NB4 (cell line): ENCODE measurements at regions not wholly inside any gene's neighbourhood (a gene's known extent, or its start where the extent isn't known, plus 50 kb on each side); places are given as distances from the start of the nearest gene placed in this dataset.

Experiments used
- DNase-seq: peaks from one replicate; pipeline ENCODE4 v3.0.0; 2010; ENCODE audit warnings: low read depth
- H3K4me3 ChIP-seq: one replicate; pipeline ENCODE4 v1.5.1; 2011; ENCODE audit warnings: mild to moderate bottlenecking, low read depth, low read length, moderate library complexity
- MYC ChIP-seq: IDR thresholded peaks from 2 replicates; pipeline ENCODE4 v1.6.1; 2011; ENCODE audit warnings: low read depth, low read length
- POLR2A ChIP-seq: IDR thresholded peaks from 2 replicates; pipeline ENCODE4 v1.6.1; 2011; ENCODE audit warnings: mild to moderate bottlenecking; ENCODE audit not compliant: insufficient read length; ENCODE audit errors: extremely low read depth
- TF ChIP-seq, protein P1 (sequence below): IDR thresholded peaks from 2 replicates; pipeline ENCODE4 v1.6.1; 2011; ENCODE audit warnings: low read depth, low read length
- TF ChIP-seq, protein P2 (sequence below): IDR thresholded peaks from one replicate; pipeline ENCODE4 v1.5.1; 2012; ENCODE audit warnings: low read depth, low read length

DNA sequence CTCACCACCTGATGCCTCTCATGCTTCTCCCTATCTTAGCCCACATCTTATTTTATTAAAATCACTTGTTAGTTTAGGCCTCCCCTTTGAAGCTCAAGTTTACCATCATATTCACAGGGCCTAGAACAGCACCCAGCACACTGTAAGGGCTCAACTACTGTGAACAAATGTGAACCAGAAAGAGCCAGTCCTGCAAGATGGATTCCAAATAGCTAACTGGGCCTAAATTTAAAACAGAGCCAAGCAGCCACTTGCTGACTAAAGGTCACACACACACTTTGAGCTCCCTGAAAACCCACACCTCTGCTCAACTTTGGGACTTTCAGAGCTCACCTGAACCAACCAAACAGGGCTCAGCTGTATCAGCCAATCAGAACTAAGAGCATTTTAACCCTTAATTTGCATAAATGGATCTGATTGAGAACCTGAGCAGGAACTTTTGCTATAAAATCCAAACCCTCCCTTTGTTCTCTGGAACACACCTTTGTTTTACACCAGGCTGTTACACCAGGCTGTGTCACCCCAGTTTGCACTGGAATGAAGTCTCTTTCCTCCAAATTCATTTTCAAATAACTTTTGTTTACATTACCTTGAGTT is 62.1 kb upstream of the EXOC1L start:
- TF ChIP-seq, protein P1, sequence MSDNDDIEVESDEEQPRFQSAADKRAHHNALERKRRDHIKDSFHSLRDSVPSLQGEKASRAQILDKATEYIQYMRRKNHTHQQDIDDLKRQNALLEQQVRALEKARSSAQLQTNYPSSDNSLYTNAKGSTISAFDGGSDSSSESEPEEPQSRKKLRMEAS, result no peak
- TF ChIP-seq, protein P2, sequence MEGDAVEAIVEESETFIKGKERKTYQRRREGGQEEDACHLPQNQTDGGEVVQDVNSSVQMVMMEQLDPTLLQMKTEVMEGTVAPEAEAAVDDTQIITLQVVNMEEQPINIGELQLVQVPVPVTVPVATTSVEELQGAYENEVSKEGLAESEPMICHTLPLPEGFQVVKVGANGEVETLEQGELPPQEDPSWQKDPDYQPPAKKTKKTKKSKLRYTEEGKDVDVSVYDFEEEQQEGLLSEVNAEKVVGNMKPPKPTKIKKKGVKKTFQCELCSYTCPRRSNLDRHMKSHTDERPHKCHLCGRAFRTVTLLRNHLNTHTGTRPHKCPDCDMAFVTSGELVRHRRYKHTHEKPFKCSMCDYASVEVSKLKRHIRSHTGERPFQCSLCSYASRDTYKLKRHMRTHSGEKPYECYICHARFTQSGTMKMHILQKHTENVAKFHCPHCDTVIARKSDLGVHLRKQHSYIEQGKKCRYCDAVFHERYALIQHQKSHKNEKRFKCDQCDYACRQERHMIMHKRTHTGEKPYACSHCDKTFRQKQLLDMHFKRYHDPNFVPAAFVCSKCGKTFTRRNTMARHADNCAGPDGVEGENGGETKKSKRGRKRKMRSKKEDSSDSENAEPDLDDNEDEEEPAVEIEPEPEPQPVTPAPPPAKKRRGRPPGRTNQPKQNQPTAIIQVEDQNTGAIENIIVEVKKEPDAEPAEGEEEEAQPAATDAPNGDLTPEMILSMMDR, result no peak
- no peak for TF ChIP-seq MYC
- no peak for TF ChIP-seq POLR2A
- H3K4me3 ChIP-seq, result no peak overlapping the region
- no peak for DNase-seq

DNA sequence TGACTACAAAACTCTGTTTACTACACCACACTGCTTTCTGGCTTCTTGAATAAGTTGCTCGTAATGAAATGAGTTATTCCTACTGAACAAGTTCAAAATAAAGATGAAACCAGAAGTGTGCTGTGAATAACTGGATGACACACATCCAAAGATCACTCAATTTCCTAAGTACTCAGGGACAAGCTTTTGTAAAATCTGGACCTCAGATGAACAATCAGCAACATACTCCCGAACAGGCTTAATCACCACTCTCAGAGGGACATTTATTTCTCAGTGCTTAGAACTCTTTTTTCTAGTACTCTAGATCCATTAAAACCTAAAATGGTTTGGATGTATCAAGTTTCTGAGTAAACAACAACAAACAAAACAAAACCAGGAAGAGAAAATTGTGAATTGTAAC is 61.5 kb upstream of the EXOC1L start:
- no peak overlapping the region for H3K4me3 ChIP-seq
- TF ChIP-seq, protein P2, result no peak
- TF ChIP-seq POLR2A, result no peak
- no peak for TF ChIP-seq MYC
- TF ChIP-seq, protein P1, result no peak
- no peak for DNase-seq

DNA sequence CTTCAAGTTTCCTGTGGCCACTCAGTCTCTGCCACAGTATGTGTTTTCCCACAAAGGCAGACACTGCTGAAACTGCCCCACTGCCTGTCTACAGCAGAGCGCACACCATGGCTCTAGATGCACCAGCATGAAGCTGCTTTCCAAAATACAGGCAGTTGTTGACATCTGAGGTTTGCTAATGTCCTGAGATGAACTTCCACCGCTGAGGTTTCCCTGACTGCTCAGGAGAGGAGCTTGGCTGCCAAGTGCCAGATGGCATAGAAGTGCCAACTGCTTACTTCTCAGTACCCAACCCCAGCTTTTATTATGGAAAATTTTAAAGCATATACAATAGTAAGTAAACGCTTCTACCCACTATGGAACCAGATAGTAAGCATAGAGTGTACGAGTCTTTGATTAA is 61.0 kb upstream of the EXOC1L start:
- no peak for DNase-seq
- TF ChIP-seq MYC, result no peak
- TF ChIP-seq, protein P2, result no peak
- H3K4me3 ChIP-seq, result no peak overlapping the region

DNA sequence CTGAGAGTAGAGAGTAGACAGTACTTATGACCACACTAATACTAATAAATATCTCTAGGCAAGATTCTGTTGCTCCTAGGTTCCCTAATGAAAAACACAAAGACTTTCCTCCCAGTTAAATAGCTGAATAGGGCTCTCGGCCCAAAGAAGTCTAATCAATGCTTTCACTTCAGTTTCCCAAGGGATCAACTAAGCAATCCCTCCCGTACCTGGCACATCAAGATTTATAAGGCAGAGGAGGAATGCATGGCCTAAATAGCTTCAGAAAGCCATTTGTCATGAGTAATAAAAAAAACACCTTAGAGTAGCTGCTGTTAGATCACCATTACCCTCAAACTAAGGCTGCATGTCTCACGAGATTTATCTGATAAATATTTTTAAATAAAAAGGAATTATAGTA is 56.8 kb upstream of the EXOC1L start:
- TF ChIP-seq, protein P1, result no peak
- TF ChIP-seq POLR2A (no peak), MYC (no peak)
- TF ChIP-seq, protein P2, result no peak
- no peak overlapping the region for H3K4me3 ChIP-seq
- no peak for DNase-seq

DNA sequence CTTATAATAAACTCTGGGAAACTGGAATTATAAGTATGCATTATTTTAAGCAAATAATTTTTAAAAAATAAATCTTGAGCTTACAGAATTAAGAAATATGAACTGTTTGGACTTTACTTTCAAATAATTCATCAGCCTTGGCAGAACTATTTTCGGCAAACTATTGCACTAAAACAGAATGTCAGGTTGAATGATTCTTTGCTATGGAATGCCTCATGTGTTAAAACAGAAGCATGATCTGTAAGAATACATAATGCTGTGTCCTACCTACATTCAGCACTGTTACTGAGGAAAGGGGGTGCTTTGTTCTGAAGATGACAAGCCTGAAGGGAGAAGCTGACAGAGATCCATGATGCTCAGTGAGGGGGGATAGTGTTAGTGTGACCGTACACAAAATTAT is 55.6 kb upstream of the EXOC1L start:
- H3K4me3 ChIP-seq, result no peak overlapping the region
- TF ChIP-seq, protein P2, result no peak
- TF ChIP-seq MYC (no peak), POLR2A (no peak)
- TF ChIP-seq, protein P1, result no peak
- DNase-seq, result no peak

DNA sequence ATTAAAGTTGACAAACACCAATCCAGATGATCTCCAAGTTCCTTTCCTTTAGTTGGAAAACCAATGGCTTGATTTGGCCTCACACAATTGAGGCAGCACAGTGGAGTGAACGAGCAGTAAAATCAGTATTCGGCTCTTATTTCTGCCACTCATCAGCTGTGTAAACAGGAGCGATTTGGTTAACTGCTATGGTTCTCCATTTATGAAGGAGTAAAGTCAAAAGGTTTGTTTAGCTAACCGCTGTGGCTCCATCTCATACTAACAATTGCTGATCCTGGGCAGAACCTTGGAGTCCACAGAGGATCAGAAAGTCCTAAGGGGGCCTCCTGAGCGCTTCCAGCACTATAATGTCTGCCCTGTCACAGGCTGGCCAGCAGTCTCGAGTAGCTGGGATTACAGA is 54.5 kb upstream of the EXOC1L start:
- TF ChIP-seq POLR2A (no peak), MYC (no peak)
- TF ChIP-seq, protein P1, result no peak
- TF ChIP-seq, protein P2, result no peak
- no peak overlapping the region for H3K4me3 ChIP-seq
- DNase-seq, result no peak
